A549 (cell line): ENCODE measurements at regions not wholly inside any gene's neighbourhood (a gene's known extent, or its start where the extent isn't known, plus 50 kb on each side); places are given as distances from the start of the nearest gene placed in this dataset.

Experiments used
- ATAC-seq, 2 experiments: fragments of 200-7000 bp in 1 of 2; fragments of >200 bp in 1 of 2; cut with Nextera tagmentation in 1 of 2; cut with Tn5 transposase in 1 of 2; 3 replicates each; pipeline versions ENCODE4 v1.8.0 to v1.9.1; 2018 to 2020; ENCODE audit warnings: mild to moderate bottlenecking in 1 of 2, moderate library complexity in 1 of 2
- CTCF ChIA-PET: fragments of 300-600 bp; sonication (Branson Sonifier 250); formaldehyde crosslinking; extraction: SDS; loops from one replicate; lab custom pipeline; 2021; ENCODE audit warnings: antibody characterized with exemption, inconsistent platforms; lab: Yijun Ruan, JAX
- POLR2A ChIA-PET: fragments of 350-600 bp; formaldehyde crosslinking; extraction: SDS; loops from one replicate; lab custom pipeline; 2021; ENCODE audit warnings: antibody characterized with exemption, inconsistent platforms; lab: Yijun Ruan, JAX
- DNase-seq, 2 experiments: peaks; one replicate each; pipeline versions ENCODE4 v3.0.0 to v3.0.0-alpha.2; 2011 to 2016; ENCODE audit warnings: low read depth in 1 of 2, low spot score in 1 of 2
- FAIRE-seq: peaks from 2 replicates; lab custom pipeline; 2011; peaks lifted over from hg19 to GRCh38; lab: Jason Lieb, UNC
- H3K27ac ChIP-seq, 2 experiments: fragments of >200 bp; sonication (Bioruptor Twin); formaldehyde crosslinking; 3 replicates each; pipeline ENCODE4 v1.5.1; 2016 to 2017
- H3K4me1 ChIP-seq: fragments of >200 bp; sonication (Bioruptor Twin); formaldehyde crosslinking; 3 replicates; pipeline ENCODE4 v1.6.1; 2016
- H3K4me2 ChIP-seq: fragments of >200 bp; sonication (Bioruptor Twin); formaldehyde crosslinking; 3 replicates; pipeline ENCODE4 v1.6.1; 2016
- H3K4me3 ChIP-seq: fragments of >200 bp; sonication (Bioruptor Twin); formaldehyde crosslinking; 3 replicates; pipeline ENCODE4 v1.5.1; 2016
- H3K9me3 ChIP-seq: fragments of >200 bp; sonication (Bioruptor Twin); formaldehyde crosslinking; 3 replicates; pipeline ENCODE4 v1.6.1; 2016
- ATOH8 ChIP-seq: fragments of 250-450 bp; sonication (Bioruptor Pico); IDR thresholded peaks from 2 replicates; pipeline ENCODE4 v1.5.0; 2020; ENCODE audit warnings: low read depth, mild to moderate bottlenecking, moderate library complexity
- BHLHE40 ChIP-seq: IDR thresholded peaks from 2 replicates; pipeline ENCODE4 v1.6.1; 2012; ENCODE audit warnings: low read depth, low read length, inconsistent platforms
- CEBPB ChIP-seq, 2 experiments: fragments of >200 bp in 1 of 2; sonication (Bioruptor Twin) in 1 of 2; formaldehyde crosslinking in 1 of 2; IDR thresholded peaks; 2 replicates each; pipeline ENCODE4 v1.6.1; 2012 to 2016
- CHD2 ChIP-seq: fragments of 150-350 bp; IDR thresholded peaks from 2 replicates; pipeline ENCODE4 v1.6.1; 2014; ENCODE audit warnings: low read length; ENCODE audit not compliant: partially characterized antibody
- CHD4 ChIP-seq: fragments of 200-600 bp; sonication (generic); IDR thresholded peaks from 2 replicates; pipeline ENCODE4 v1.6.1; 2016; ENCODE audit warnings: antibody characterized with exemption, mild to moderate bottlenecking, borderline replicate concordance
- ELK1 ChIP-seq: fragments of 150-350 bp; IDR thresholded peaks from 2 replicates; pipeline ENCODE4 v1.6.1; 2014; ENCODE audit warnings: low read depth, mild to moderate bottlenecking, low read length
- ESRRA ChIP-seq: fragments of 150-350 bp; IDR thresholded peaks from 2 replicates; pipeline ENCODE4 v1.6.1; 2014; ENCODE audit warnings: mild to moderate bottlenecking, low read length, borderline replicate concordance
- FOSB ChIP-seq: fragments of 250-450 bp; sonication (Bioruptor Pico); IDR thresholded peaks from 2 replicates; pipeline ENCODE4 v1.5.0; 2020; ENCODE audit warnings: mild to moderate bottlenecking, moderate library complexity
- FOXS1 ChIP-seq: fragments of 250-450 bp; sonication (Bioruptor Pico); IDR thresholded peaks from 2 replicates; pipeline ENCODE4 v1.5.0; 2020; ENCODE audit warnings: mild to moderate bottlenecking, moderate library complexity
- HDAC2 ChIP-seq: fragments of 200-600 bp; sonication (generic); IDR thresholded peaks from 2 replicates; pipeline ENCODE4 v1.6.1; 2016
- HES2 ChIP-seq: fragments of >200 bp; sonication (Bioruptor Twin); formaldehyde crosslinking; IDR thresholded peaks from 2 replicates; pipeline ENCODE4 v1.6.1; 2016
- HEYL ChIP-seq: fragments of 250-450 bp; sonication (Bioruptor Pico); IDR thresholded peaks from 2 replicates; pipeline ENCODE4 v1.8.0; 2021; ENCODE audit warnings: mild to moderate bottlenecking, moderate library complexity
- JUNB ChIP-seq: fragments of >200 bp; sonication (Bioruptor Twin); formaldehyde crosslinking; IDR thresholded peaks from 2 replicates; pipeline ENCODE4 v1.6.1; 2016
- KDM1A ChIP-seq: fragments of 200-600 bp; sonication (generic); IDR thresholded peaks from 2 replicates; pipeline ENCODE4 v1.6.1; 2016; ENCODE audit warnings: low read depth, mild to moderate bottlenecking
- MAX ChIP-seq: IDR thresholded peaks from 2 replicates; pipeline ENCODE4 v1.6.1; 2012
- MYC ChIP-seq: IDR thresholded peaks from 2 replicates; pipeline ENCODE4 v1.6.1; 2012; ENCODE audit warnings: mild to moderate bottlenecking, inconsistent platforms, low read length, improper control_type of control experiment, borderline replicate concordance
- PBX3 ChIP-seq: IDR thresholded peaks from 2 replicates; pipeline ENCODE4 v1.6.1; 2012
- RAD21 ChIP-seq, 2 experiments: fragments of >200 bp in 1 of 2; sonication (Bioruptor Twin) in 1 of 2; formaldehyde crosslinking in 1 of 2; IDR thresholded peaks in 1 of 2; conservative IDR thresholded peaks in 1 of 2; 2 replicates in 1 of 2; 3 replicates in 1 of 2; pipeline ENCODE4 v1.6.1; 2012 to 2018; ENCODE audit warnings: inconsistent platforms in 1 of 2
- REST ChIP-seq: fragments of 200-600 bp; sonication (generic); IDR thresholded peaks from 2 replicates; pipeline ENCODE4 v1.6.1; 2016; ENCODE audit warnings: antibody characterized with exemption, mild to moderate bottlenecking, moderate library complexity
- RNF2 ChIP-seq: fragments of 200-600 bp; sonication (generic); IDR thresholded peaks from 2 replicates; pipeline ENCODE4 v1.6.1; 2016; ENCODE audit warnings: low read depth, mild to moderate bottlenecking, antibody characterized with exemption, moderate library complexity, borderline replicate concordance
- TP53 ChIP-seq: fragments of 250-450 bp; sonication (Bioruptor Pico); IDR thresholded peaks from 2 replicates; pipeline ENCODE4 v1.5.0; 2021; ENCODE audit warnings: mild to moderate bottlenecking, moderate library complexity
- WGBS: methylation state at CpG from one replicate; pipeline ENCODE4 v1.1.6; 2017; ENCODE audit errors: missing lambda C conversion rate; 5-methylcytosine and 5-hydroxymethylcytosine counted together

GRCh38 chr7:49425277-49425818 is 348.1 kb upstream of the VWC2 start:
- H3K4me2 ChIP-seq: no peak overlapping the region

GRCh38 chr7:49432254-49432653 is 341.2 kb upstream of the VWC2 start:
- CTCF ChIA-PET: no interaction called here
- Histone ChIP-seq H3K4me2 (no peak overlapping the region), H3K4me3 (no peak overlapping the region), H3K4me1 (no peaks in the 10 kb centered on the region), H3K27ac (no peak overlapping the region), H3K9me3 (no peaks in the 10 kb centered on the region)
- DNase-seq (no peak), ATAC-seq (no peak), FAIRE-seq (no peak)
- POLR2A ChIA-PET: no interaction called here
- WGBS: 29% methylated on average over 4 of the region's 4 CpGs
- TF ChIP-seq BHLHE40: no peak
- TF ChIP-seq HEYL (CRISPR knock-in tag): no peak
- TF ChIP-seq CEBPB (IDR thresholded peaks at IDR 0.05): no peak
- no peak for TF ChIP-seq RAD21 (conservative IDR thresholded peaks at IDR 0.05 in 1 of 2, IDR thresholded peaks at IDR 0.05 in 1 of 2)
- no peak for TF ChIP-seq ESRRA
- TF ChIP-seq JUNB: no peak
- TF ChIP-seq CHD4: no peak
- TF ChIP-seq HES2: no peak
- TF ChIP-seq ATOH8 (CRISPR knock-in tag): no peak
- TF ChIP-seq KDM1A: no peak

More at GRCh38 chr7:49425277-49425818, 348.1 kb upstream of the VWC2 start:
- ChIA-PET CTCF (no interaction called here), POLR2A (no interaction called here)
- 1% methylated on average over 5 of the region's 5 CpGs for WGBS
- no peak for FAIRE-seq
- H3K27ac ChIP-seq: no peak overlapping the region
- no peak for TF ChIP-seq REST
- TF ChIP-seq TP53 (CRISPR knock-in tag): no peak
- TF ChIP-seq PBX3: no peak
- no peak for TF ChIP-seq HDAC2
- TF ChIP-seq CHD2: no peak
- TF ChIP-seq FOSB (CRISPR knock-in tag): no peak
- TF ChIP-seq HES2: no peak
- TF ChIP-seq RNF2: no peak
- no peak for TF ChIP-seq ELK1
- no peak for TF ChIP-seq MYC
- no peak for TF ChIP-seq MAX
- TF ChIP-seq FOXS1 (CRISPR knock-in tag): no peak
- no peak for TF ChIP-seq JUNB
- H3K4me3 ChIP-seq: no peak overlapping the region
- H3K9me3 ChIP-seq: no peaks in the 10 kb centered on the region
- no peak for DNase-seq
- no peaks in the 10 kb centered on the region for H3K4me1 ChIP-seq
- ATAC-seq: no peak
